ENCODE measurements at regions not wholly inside any gene's neighbourhood (a gene's known extent, or its start where the extent isn't known, plus 50 kb on each side); places are given as distances from the start of the nearest gene placed in this dataset.

GRCh38 chr13:89550938-89551337 lies 1796.5 kb upstream of the MIR17HG start:
- no peak for DNase-seq (ENCODE audit: low read depth in 4 of 4, low spot score in 1 of 4)

GRCh38 chr13:89554801-89555200 lies 1792.7 kb upstream of the MIR17HG start:
- DNase-seq (ENCODE audit: low read depth in 4 of 4, low spot score in 1 of 4): no peak

- no peak for DNase-seq (ENCODE audit: low read depth in 4 of 4, low spot score in 1 of 4)
Observed at GRCh38 chr13:89565476-89566100, 1781.9 kb upstream of the MIR17HG start.

- DNase-seq (ENCODE audit: low read depth in 4 of 4, low spot score in 1 of 4): no peak
Observed at GRCh38 chr13:89567025-89567424, 1780.5 kb upstream of the MIR17HG start.

GRCh38 chr13:89568276-89568675 lies 1779.2 kb upstream of the MIR17HG start:
- DNase-seq (ENCODE audit: low read depth in 4 of 4, low spot score in 1 of 4): no peak

- DNase-seq (ENCODE audit: low read depth in 4 of 4, low spot score in 1 of 4): no peak
Observed at GRCh38 chr13:89568746-89569145, 1778.7 kb upstream of the MIR17HG start.

GRCh38 chr13:89571676-89572075 lies 1775.8 kb upstream of the MIR17HG start:
- DNase-seq (ENCODE audit: low read depth in 4 of 4, low spot score in 1 of 4): no peak

- DNase-seq (ENCODE audit: low read depth in 4 of 4, low spot score in 1 of 4): no peak
Observed at GRCh38 chr13:89574077-89574476, 1773.4 kb upstream of the MIR17HG start.

GRCh38 chr13:89577301-89577700 lies 1770.2 kb upstream of the MIR17HG start:
- no peak for DNase-seq (ENCODE audit: low read depth in 4 of 4, low spot score in 1 of 4)

GRCh38 chr13:89584058-89584620 lies 1763.3 kb upstream of the MIR17HG start:
- DNase-seq (ENCODE audit: low read depth in 4 of 4, low spot score in 1 of 4): no peak

GRCh38 chr13:89602655-89603054 lies 1744.8 kb upstream of the MIR17HG start:
- DNase-seq (ENCODE audit: low read depth in 4 of 4, low spot score in 1 of 4): no peak

- no peak for DNase-seq (ENCODE audit: low read depth in 4 of 4, low spot score in 1 of 4)
Observed at GRCh38 chr13:89603187-89603586, 1744.3 kb upstream of the MIR17HG start.

- DNase-seq (ENCODE audit: low read depth in 4 of 4, low spot score in 1 of 4): no peak
Observed at GRCh38 chr13:89609318-89609717, 1738.2 kb upstream of the MIR17HG start.

GRCh38 chr13:89610331-89610730 lies 1737.2 kb upstream of the MIR17HG start:
- DNase-seq (ENCODE audit: low read depth in 4 of 4, low spot score in 1 of 4): no peak

GRCh38 chr13:89610881-89611280 lies 1736.6 kb upstream of the MIR17HG start:
- DNase-seq (ENCODE audit: low read depth in 4 of 4, low spot score in 1 of 4): no peak

GRCh38 chr13:89627996-89628395 lies 1719.5 kb upstream of the MIR17HG start:
- no peak for DNase-seq (ENCODE audit: low read depth in 4 of 4, low spot score in 1 of 4)

GRCh38 chr13:89628567-89628966 lies 1718.9 kb upstream of the MIR17HG start:
- no peak for DNase-seq (ENCODE audit: low read depth in 4 of 4, low spot score in 1 of 4)

- DNase-seq (ENCODE audit: low read depth in 4 of 4, low spot score in 1 of 4): no peak
Observed at GRCh38 chr13:89650226-89650625, 1697.3 kb upstream of the MIR17HG start.

GRCh38 chr13:89660752-89661151 lies 1686.7 kb upstream of the MIR17HG start:
- DNase-seq (ENCODE audit: low read depth in 4 of 4, low spot score in 1 of 4): no peak

GRCh38 chr13:89673789-89674311 lies 1673.6 kb upstream of the MIR17HG start:
- no peak for DNase-seq (ENCODE audit: low read depth in 4 of 4, low spot score in 1 of 4)

- no peak for DNase-seq (ENCODE audit: low read depth in 4 of 4, low spot score in 1 of 4)
Observed at GRCh38 chr13:89678466-89679121, 1668.9 kb upstream of the MIR17HG start.

- DNase-seq (ENCODE audit: low read depth in 4 of 4, low spot score in 1 of 4): no peak
Observed at GRCh38 chr13:89684896-89685295, 1662.6 kb upstream of the MIR17HG start.
